ENCODE measurements at regions not wholly inside any gene's neighbourhood (a gene's known extent, or its start where the extent isn't known, plus 50 kb on each side); places are given as distances from the start of the nearest gene placed in this dataset.

DNA sequence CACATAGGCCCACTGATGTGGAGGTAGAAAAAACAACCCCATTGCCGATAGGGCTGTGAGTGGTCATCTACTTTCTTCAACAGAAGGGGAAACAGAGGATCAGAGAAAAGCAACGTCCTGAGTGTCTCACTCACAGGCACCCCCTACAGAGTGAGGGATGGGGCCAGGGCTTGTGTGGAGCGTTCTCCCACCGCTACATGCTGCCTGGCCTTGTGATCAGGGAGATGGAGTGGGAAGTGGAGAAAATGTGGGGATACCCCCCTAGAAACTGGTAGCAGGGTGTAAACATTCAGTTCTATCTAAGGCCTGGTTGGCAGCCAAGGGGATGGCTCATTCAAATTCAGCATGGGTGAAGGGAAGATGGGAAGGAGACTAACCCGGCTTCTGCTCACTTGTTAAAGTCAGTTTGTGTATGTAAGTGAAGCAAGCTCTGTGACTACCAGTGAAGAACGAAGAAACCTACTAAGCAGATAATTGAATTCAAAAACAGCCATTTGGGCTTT is 73.0 kb upstream of the NAV2 start:
- Histone ChIP-seq H3K36me3 (ENCODE audit: control insufficient read depth, insufficient read depth, low read length) (no peaks in the 10 kb centered on the region), H3K4me3 (replicated peaks; ENCODE audit: low read depth, low read length) (no peak overlapping the region), H3K27me3 (replicated peaks; ENCODE audit: control insufficient read depth, insufficient read depth, low read length) (no peaks in the 10 kb centered on the region; the same call in 1 of the 2 replicates)
- DNase-seq (ENCODE audit: extremely low read depth, insufficient read length) = no peak
- TF ChIP-seq, protein P1, sequence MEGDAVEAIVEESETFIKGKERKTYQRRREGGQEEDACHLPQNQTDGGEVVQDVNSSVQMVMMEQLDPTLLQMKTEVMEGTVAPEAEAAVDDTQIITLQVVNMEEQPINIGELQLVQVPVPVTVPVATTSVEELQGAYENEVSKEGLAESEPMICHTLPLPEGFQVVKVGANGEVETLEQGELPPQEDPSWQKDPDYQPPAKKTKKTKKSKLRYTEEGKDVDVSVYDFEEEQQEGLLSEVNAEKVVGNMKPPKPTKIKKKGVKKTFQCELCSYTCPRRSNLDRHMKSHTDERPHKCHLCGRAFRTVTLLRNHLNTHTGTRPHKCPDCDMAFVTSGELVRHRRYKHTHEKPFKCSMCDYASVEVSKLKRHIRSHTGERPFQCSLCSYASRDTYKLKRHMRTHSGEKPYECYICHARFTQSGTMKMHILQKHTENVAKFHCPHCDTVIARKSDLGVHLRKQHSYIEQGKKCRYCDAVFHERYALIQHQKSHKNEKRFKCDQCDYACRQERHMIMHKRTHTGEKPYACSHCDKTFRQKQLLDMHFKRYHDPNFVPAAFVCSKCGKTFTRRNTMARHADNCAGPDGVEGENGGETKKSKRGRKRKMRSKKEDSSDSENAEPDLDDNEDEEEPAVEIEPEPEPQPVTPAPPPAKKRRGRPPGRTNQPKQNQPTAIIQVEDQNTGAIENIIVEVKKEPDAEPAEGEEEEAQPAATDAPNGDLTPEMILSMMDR (IDR thresholded peaks at IDR 0.05; ENCODE audit: insufficient read depth, low read length, poor library complexity, severe bottlenecking) = no peak

DNA sequence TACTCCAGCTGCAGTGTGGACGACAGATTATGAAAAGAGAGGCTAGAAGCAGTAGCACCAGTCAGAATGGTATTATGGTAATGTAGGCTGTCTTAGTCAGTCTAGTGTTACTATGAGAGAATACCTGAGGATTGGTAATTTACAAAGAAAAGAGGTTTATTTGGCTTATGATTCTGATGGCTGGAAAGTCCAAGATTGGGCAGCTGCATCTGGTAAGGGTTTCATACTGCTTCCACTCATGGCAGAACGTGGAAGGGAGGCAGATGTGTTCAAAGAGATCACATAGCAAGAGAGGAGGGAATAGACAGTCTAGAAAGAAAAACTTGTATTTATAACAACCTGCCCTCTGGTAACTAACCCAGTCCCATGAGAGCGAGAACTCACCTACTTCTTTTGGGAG is 77.3 kb upstream of the NAV2 start:
- no peaks in the 10 kb centered on the region for H3K27me3 ChIP-seq (replicated peaks; ENCODE audit: control insufficient read depth, insufficient read depth, low read length)
- TF ChIP-seq, protein P1 (IDR thresholded peaks at IDR 0.05; ENCODE audit: insufficient read depth, low read length, poor library complexity, severe bottlenecking) = no peak
- no peak overlapping the region for H3K4me3 ChIP-seq (replicated peaks; ENCODE audit: low read depth, low read length)
- no peak for DNase-seq (ENCODE audit: extremely low read depth, insufficient read length)
- H3K36me3 ChIP-seq (ENCODE audit: control insufficient read depth, insufficient read depth, low read length) = no peaks in the 10 kb centered on the region

DNA sequence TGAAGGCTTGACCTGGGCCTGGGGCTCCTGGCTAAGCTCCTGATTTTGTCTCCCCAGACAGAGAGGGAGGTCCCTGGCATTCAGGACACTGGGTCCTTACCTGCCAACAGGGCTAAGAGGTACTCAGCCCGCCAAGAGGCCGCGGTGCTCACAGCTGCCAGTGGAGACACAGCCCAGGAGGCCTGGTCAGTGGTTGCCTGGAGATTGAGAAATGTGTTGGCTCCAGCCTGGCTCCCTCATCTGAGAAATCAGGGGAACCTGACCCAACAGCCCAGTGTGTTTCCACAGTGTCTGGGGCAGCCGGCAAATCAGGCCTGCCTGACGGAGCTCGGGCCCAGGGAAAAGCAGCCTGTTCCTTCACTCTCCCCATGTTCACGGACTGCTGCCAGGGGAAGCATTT is 79.4 kb upstream of the NAV2 start:
- H3K36me3 ChIP-seq (ENCODE audit: control insufficient read depth, insufficient read depth, low read length) = no peaks in the 10 kb centered on the region
- no peak overlapping the region for H3K4me3 ChIP-seq (replicated peaks; ENCODE audit: low read depth, low read length)
- DNase-seq (ENCODE audit: extremely low read depth, insufficient read length) = no peak
- no peaks in the 10 kb centered on the region for H3K27me3 ChIP-seq (replicated peaks; ENCODE audit: control insufficient read depth, insufficient read depth, low read length)
- TF ChIP-seq, protein P1 (IDR thresholded peaks at IDR 0.05; ENCODE audit: insufficient read depth, low read length, poor library complexity, severe bottlenecking) = no peak

DNA sequence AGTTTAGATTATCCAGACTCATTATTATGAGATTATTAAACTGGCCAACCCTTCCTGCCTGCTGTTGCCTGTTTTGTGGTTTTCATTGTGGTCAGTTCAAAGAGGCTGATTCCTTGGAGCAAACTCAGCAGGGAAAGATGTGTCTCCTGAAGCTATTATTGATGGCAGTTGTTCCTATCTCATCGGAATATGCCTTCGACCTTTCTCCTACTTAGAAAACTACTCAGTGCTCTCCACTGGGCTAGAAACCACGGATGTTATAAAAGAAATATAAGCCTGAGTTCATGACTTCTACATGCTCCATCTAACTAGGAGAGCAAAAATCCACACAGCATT is 80.2 kb upstream of the NAV2 start:
- H3K4me3 ChIP-seq (replicated peaks; ENCODE audit: low read depth, low read length) = no peak overlapping the region
- DNase-seq (ENCODE audit: extremely low read depth, insufficient read length) = no peak
- TF ChIP-seq, protein P1 (IDR thresholded peaks at IDR 0.05; ENCODE audit: insufficient read depth, low read length, poor library complexity, severe bottlenecking) = no peak

DNA sequence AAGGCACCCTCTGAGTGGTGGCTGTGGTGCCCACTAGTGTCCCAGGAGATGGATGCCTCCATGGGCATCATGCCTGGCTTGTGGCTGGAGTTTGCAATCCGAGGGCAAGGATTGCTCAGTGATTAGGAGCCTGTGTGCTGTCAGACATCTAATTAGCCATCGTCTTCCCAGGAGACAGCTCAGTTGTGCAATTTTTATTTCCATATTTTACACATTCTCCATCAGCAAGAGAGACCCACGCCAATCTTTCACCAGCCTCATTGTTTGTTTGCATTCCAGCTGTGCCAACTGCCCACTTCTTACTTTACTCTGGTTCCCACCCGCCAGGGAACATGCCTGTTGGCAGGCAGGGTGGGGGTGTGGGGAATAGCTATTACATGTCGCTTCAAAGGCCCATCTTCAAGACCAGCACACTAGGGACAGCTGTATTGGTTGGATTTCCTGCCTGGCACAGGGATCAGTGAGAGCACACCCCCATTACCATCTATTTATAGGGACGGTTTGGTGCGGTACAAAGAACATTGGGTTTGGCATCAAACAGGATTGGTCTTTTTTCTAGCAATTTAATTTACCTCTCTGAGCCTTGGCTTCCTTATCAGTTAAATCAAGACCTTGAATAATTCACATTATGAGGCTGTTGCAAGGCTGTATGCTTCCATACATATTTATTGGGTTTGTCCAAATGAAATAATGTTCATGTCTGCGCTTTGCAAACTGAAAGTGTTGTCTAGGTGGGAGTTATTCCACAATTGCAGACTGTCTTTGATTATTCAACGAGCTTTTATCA is 80.7 kb upstream of the NAV2 start:
- TF ChIP-seq, protein P1 (IDR thresholded peaks at IDR 0.05; ENCODE audit: insufficient read depth, low read length, poor library complexity, severe bottlenecking) = no peak
- no peak for DNase-seq (ENCODE audit: extremely low read depth, insufficient read length)
- no peaks in the 10 kb centered on the region for H3K36me3 ChIP-seq (ENCODE audit: control insufficient read depth, insufficient read depth, low read length)
- no peak overlapping the region for H3K4me3 ChIP-seq (replicated peaks; ENCODE audit: low read depth, low read length)
- H3K27me3 ChIP-seq (replicated peaks; ENCODE audit: control insufficient read depth, insufficient read depth, low read length) = no peaks in the 10 kb centered on the region

More for the DNA sequence above, 80.2 kb upstream of the NAV2 start:
- Histone ChIP-seq H3K36me3 (ENCODE audit: control insufficient read depth, insufficient read depth, low read length) (no peaks in the 10 kb centered on the region), H3K27me3 (replicated peaks; ENCODE audit: control insufficient read depth, insufficient read depth, low read length) (no peaks in the 10 kb centered on the region)
